T-helper 1 cell treated with Interleukin-12 subunit alpha and Interleukin-12 subunit beta and Interleukin-4 antibody, amounts not matched to agents 30 ng/mL and 1 ng/mL, for 36 hours (primary cell): ENCODE measurements at regions not wholly inside any gene's neighbourhood (a gene's known extent, or its start where the extent isn't known, plus 50 kb on each side); places are given as distances from the start of the nearest gene placed in this dataset.

ENCODE experiments used
- intact Hi-C: fragments of 100-400 bp; cut with micrococcal nuclease; formaldehyde crosslinking; loops from one replicate; pipeline ENCODE4 v1.15.1; 2024

GRCh38 chr17:77894126-77894956, 64.2 kb upstream of the TNRC6C start:
- intact Hi-C loops = no loop called here

GRCh38 chr17:77897741-77898301, 60.7 kb upstream of the TNRC6C start:
- intact Hi-C loops = no loop called here

- intact Hi-C loops = no loop called here
Measured at GRCh38 chr17:77898521-77899434, 59.7 kb upstream of the TNRC6C start.

- intact Hi-C loops = no loop called here
Measured at GRCh38 chr17:77899498-77899897, 59.0 kb upstream of the TNRC6C start.

- intact Hi-C loops = no loop called here
Measured at GRCh38 chr17:77901481-77901880, 57.0 kb upstream of the TNRC6C start.

GRCh38 chr17:77905266-77905665, 53.2 kb upstream of the TNRC6C start:
- intact Hi-C loops = no loop called here

GRCh38 chr17:77905766-77906165, 52.7 kb upstream of the TNRC6C start:
- intact Hi-C loops = no loop called here

- intact Hi-C loops = no loop called here
Measured at GRCh38 chr17:77906377-77906871, 52.1 kb upstream of the TNRC6C start.

- intact Hi-C loops = no loop called here
Measured at GRCh38 chr17:77907497-77908461, 50.7 kb upstream of the TNRC6C start.

GRCh38 chr17:77908501-77908900, 50.0 kb upstream of the TNRC6C start:
- intact Hi-C loops = no loop called here
